Gastroesophageal sphincter (tissue), 3 donors: ENCODE measurements at regions not wholly inside any gene's neighbourhood (a gene's known extent, or its start where the extent isn't known, plus 50 kb on each side); places are given as distances from the start of the nearest gene placed in this dataset.

ENCODE experiments used
- EP300 ChIP-seq: sonication (generic); formaldehyde crosslinking; IDR thresholded peaks from one replicate; pipeline ENCODE4 v1.6.1; 2017; ENCODE audit warnings: antibody characterized with exemption, mild to moderate bottlenecking
- POLR2A ChIP-seq, 2 donors: fragments of 450-650 bp; IDR thresholded peaks; one replicate each; pipeline ENCODE4 v1.6.1; 2017; ENCODE audit warnings: antibody characterized with exemption in 2 of 2, mild to moderate bottlenecking in 2 of 2, moderate library complexity in 1 of 2
- POLR2AphosphoS5 ChIP-seq: sonication (generic); formaldehyde crosslinking; IDR thresholded peaks from one replicate; pipeline ENCODE4 v1.6.1; 2017; ENCODE audit warnings: antibody characterized with exemption
- TF ChIP-seq, protein P1 (sequence below), 4 experiments: fragments of 200-600 bp in 2 of 4; fragments of 450-650 bp in 2 of 4; sonication (generic) in 1 of 4; IDR thresholded peaks; one replicate each; pipeline ENCODE4 v1.5.1; 2017 to 2019; ENCODE audit warnings: antibody characterized with exemption in 4 of 4, mild to moderate bottlenecking in 2 of 4, moderate library complexity in 2 of 4

DNA sequence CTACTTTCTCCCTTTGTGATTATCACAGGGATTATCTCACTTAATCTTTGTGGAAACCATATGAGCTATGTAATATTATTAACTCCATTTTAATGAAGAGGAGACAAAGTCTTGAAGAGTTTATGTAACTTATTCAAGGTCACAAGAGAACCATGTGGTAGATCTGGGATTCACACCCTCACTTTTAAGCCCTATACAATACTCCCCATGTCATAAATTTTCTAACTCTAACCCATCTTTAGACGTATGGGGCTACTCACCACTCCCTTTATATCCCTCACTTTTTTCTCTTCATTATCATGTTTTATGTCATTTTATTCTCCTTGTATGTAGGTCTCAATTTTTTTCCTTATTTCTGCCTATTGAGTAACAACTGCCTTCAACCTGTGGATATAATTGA, 126.4 kb upstream of the AHI1 start:
- TF ChIP-seq POLR2A (IDR thresholded peaks at IDR 0.05) = no peak
- TF ChIP-seq, protein P1, sequence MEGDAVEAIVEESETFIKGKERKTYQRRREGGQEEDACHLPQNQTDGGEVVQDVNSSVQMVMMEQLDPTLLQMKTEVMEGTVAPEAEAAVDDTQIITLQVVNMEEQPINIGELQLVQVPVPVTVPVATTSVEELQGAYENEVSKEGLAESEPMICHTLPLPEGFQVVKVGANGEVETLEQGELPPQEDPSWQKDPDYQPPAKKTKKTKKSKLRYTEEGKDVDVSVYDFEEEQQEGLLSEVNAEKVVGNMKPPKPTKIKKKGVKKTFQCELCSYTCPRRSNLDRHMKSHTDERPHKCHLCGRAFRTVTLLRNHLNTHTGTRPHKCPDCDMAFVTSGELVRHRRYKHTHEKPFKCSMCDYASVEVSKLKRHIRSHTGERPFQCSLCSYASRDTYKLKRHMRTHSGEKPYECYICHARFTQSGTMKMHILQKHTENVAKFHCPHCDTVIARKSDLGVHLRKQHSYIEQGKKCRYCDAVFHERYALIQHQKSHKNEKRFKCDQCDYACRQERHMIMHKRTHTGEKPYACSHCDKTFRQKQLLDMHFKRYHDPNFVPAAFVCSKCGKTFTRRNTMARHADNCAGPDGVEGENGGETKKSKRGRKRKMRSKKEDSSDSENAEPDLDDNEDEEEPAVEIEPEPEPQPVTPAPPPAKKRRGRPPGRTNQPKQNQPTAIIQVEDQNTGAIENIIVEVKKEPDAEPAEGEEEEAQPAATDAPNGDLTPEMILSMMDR (IDR thresholded peaks at IDR 0.05) = no peak
- no peak for TF ChIP-seq POLR2AphosphoS5
- TF ChIP-seq EP300 = no peak
